OCI-LY1 (cell line): ENCODE measurements at regions not wholly inside any gene's neighbourhood (a gene's known extent, or its start where the extent isn't known, plus 50 kb on each side); places are given as distances from the start of the nearest gene placed in this dataset.

ENCODE experiments used
- H2AFZ ChIP-seq: fragments of 200-600 bp; sonication (generic), shearing (Covaris generic); 2 replicates; pipeline ENCODE4 v1.6.0; 2014; ENCODE audit warnings: antibody characterized with exemption, mild to moderate bottlenecking, low read length
- H3F3A ChIP-seq: fragments of 200-600 bp; sonication (generic), shearing (Covaris generic); 2 replicates; pipeline ENCODE4 v1.6.0; 2014; ENCODE audit warnings: mild to moderate bottlenecking, antibody characterized with exemption, low read length, moderate library complexity; ENCODE audit not compliant: insufficient read depth
- H3K27ac ChIP-seq: fragments of 200-600 bp; sonication (generic); 2 replicates; pipeline ENCODE4 v1.5.1; 2014; ENCODE audit warnings: low read length, mixed run types, mild to moderate bottlenecking, low read depth; ENCODE audit not compliant: poor library complexity, severe bottlenecking
- H3K27me3 ChIP-seq: fragments of 200-600 bp; sonication (generic); 2 replicates; pipeline ENCODE4 v1.6.0; 2014; ENCODE audit warnings: antibody characterized with exemption, mild to moderate bottlenecking, low read length, moderate library complexity; ENCODE audit not compliant: insufficient read depth
- H3K36me3 ChIP-seq: fragments of 200-600 bp; sonication (generic); 2 replicates; pipeline ENCODE4 v1.6.1; 2014; ENCODE audit warnings: mild to moderate bottlenecking, antibody characterized with exemption, low read length, moderate library complexity, mixed read lengths; ENCODE audit not compliant: insufficient read depth
- H3K4me1 ChIP-seq: fragments of 200-600 bp; sonication (generic); 2 replicates; pipeline ENCODE4 v1.5.1; 2014; ENCODE audit warnings: mild to moderate bottlenecking, low read length, moderate library complexity; ENCODE audit not compliant: insufficient read depth, severe bottlenecking
- H3K4me2 ChIP-seq: fragments of 200-600 bp; sonication (generic), shearing (Covaris generic); 2 replicates; pipeline ENCODE4 v1.6.1; 2014; ENCODE audit warnings: low read length
- H3K4me3 ChIP-seq: fragments of 200-600 bp; sonication (generic); 2 replicates; pipeline ENCODE4 v1.5.1; 2014; ENCODE audit warnings: low read length, low read depth, mild to moderate bottlenecking, mixed read lengths; ENCODE audit not compliant: poor library complexity, severe bottlenecking
- H3K79me2 ChIP-seq: fragments of 200-600 bp; shearing (Covaris generic); 2 replicates; pipeline ENCODE4 v1.6.1; 2016; ENCODE audit warnings: mixed run types, low read length, mixed read lengths; ENCODE audit not compliant: insufficient read depth
- H3K9ac ChIP-seq: fragments of 200-600 bp; sonication (generic), shearing (Covaris generic); 2 replicates; pipeline ENCODE4 v1.6.1; 2014; ENCODE audit warnings: mild to moderate bottlenecking, low read length, mixed read lengths
- H3K9me2 ChIP-seq: fragments of 200-600 bp; sonication (generic), shearing (Covaris generic); 2 replicates; pipeline ENCODE4 v1.6.1; 2014; ENCODE audit warnings: low read depth, mild to moderate bottlenecking, low read length, mixed read lengths
- H3K9me3 ChIP-seq: fragments of 200-600 bp; shearing (Covaris generic); 2 replicates; pipeline ENCODE4 v1.6.1; 2014; ENCODE audit warnings: low read length, mixed read lengths
- H4K20me1 ChIP-seq: fragments of 200-600 bp; sonication (generic), shearing (Covaris generic); 2 replicates; pipeline ENCODE4 v1.6.0; 2016; ENCODE audit warnings: mild to moderate bottlenecking, low read length; ENCODE audit not compliant: insufficient read depth
- CTCF ChIP-seq: fragments of 200-600 bp; sonication (generic), shearing (Covaris generic); IDR thresholded peaks from 2 replicates; pipeline ENCODE4 v1.5.1; 2017; ENCODE audit warnings: mild to moderate bottlenecking, antibody characterized with exemption, low read length, moderate library complexity, mixed read lengths
- EZH2 ChIP-seq: fragments of 200-600 bp; sonication (generic), shearing (Covaris generic); IDR thresholded peaks from 2 replicates; pipeline ENCODE4 v1.8.0; 2017; ENCODE audit warnings: borderline replicate concordance, mixed run types, mild to moderate bottlenecking, antibody characterized with exemption, low read length, moderate library complexity, mixed read lengths

GRCh38 chr11:95505927-95506426 is 275.0 kb upstream of the SESN3 start:
- H3K9ac ChIP-seq = no peak overlapping the region
- no peaks in the 10 kb centered on the region for H3K4me1 ChIP-seq
- H3K9me3 ChIP-seq = no peaks in the 10 kb centered on the region
- H3K79me2 ChIP-seq = no peaks in the 10 kb centered on the region
- TF ChIP-seq EZH2 (no peak), CTCF (no peak)
- no peaks in the 10 kb centered on the region for H3K36me3 ChIP-seq
- no peaks in the 10 kb centered on the region for H3K27me3 ChIP-seq
- no peaks in the 10 kb centered on the region for H4K20me1 ChIP-seq
- H3K27ac ChIP-seq = no peak overlapping the region
- no peak overlapping the region for H3K4me3 ChIP-seq
- no peak overlapping the region for H2AFZ ChIP-seq
- no peak overlapping the region for H3K4me2 ChIP-seq
- H3K9me2 ChIP-seq = no peaks in the 10 kb centered on the region
- H3F3A ChIP-seq = no peaks in the 10 kb centered on the region

- H3K79me2 ChIP-seq = no peaks in the 10 kb centered on the region
- no peaks in the 10 kb centered on the region for H3F3A ChIP-seq
- no peaks in the 10 kb centered on the region for H3K36me3 ChIP-seq
- no peak overlapping the region for H3K9ac ChIP-seq
- H3K4me2 ChIP-seq = no peak overlapping the region
- no peaks in the 10 kb centered on the region for H3K9me2 ChIP-seq
- H3K4me3 ChIP-seq = no peak overlapping the region
- H3K4me1 ChIP-seq = no peaks in the 10 kb centered on the region
- TF ChIP-seq CTCF = no peak
- no peak for TF ChIP-seq EZH2
- no peak overlapping the region for H2AFZ ChIP-seq
- no peak overlapping the region for H3K27ac ChIP-seq
- H3K9me3 ChIP-seq = no peaks in the 10 kb centered on the region
- no peaks in the 10 kb centered on the region for H3K27me3 ChIP-seq
- no peaks in the 10 kb centered on the region for H4K20me1 ChIP-seq
Measured at GRCh38 chr11:95503047-95503446, 272.0 kb upstream of the SESN3 start.

GRCh38 chr11:95502522-95502921 is 271.5 kb upstream of the SESN3 start:
- Histone ChIP-seq H2AFZ (no peak overlapping the region), H3K27me3 (no peaks in the 10 kb centered on the region), H3K9ac (no peak overlapping the region), H3K4me3 (no peak overlapping the region), H3K4me2 (no peak overlapping the region), H3K36me3 (no peaks in the 10 kb centered on the region), H4K20me1 (no peaks in the 10 kb centered on the region), H3K9me2 (no peaks in the 10 kb centered on the region), H3K79me2 (no peaks in the 10 kb centered on the region), H3K27ac (no peak overlapping the region), H3K9me3 (no peaks in the 10 kb centered on the region), H3K4me1 (no peaks in the 10 kb centered on the region), H3F3A (no peaks in the 10 kb centered on the region)
- TF ChIP-seq EZH2 (no peak), CTCF (no peak)
